ENCODE measurements at regions not wholly inside any gene's neighbourhood (a gene's known extent, or its start where the extent isn't known, plus 50 kb on each side); places are given as distances from the start of the nearest gene placed in this dataset.
"Not testable (repeated sequence)": the region's sequence is repeated elsewhere in the genome, so short reads cannot be mapped to it uniquely, and the experiment has no call there.

DNA sequence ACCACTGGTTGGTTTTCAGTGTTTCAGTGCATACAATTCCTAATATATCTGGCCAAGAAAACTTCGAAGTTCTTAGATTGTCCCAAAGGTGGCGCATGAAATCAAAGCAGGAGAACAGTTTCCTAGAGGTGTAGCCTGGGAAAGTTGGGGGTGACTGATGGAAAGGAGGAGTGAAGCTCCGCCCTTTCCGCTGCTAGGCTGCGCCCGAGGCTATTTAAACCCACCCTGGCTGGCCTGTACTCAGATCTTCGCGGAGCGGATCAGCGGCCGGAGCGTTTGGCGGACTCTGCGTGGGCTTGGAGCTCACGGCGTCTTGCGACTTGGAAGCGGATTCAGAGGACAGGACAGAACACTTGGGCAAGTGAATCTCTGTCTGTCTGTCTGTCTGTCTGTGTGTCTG, 328.7 kb downstream of the CWH43 start:
- TF ChIP-seq, protein P1, sequence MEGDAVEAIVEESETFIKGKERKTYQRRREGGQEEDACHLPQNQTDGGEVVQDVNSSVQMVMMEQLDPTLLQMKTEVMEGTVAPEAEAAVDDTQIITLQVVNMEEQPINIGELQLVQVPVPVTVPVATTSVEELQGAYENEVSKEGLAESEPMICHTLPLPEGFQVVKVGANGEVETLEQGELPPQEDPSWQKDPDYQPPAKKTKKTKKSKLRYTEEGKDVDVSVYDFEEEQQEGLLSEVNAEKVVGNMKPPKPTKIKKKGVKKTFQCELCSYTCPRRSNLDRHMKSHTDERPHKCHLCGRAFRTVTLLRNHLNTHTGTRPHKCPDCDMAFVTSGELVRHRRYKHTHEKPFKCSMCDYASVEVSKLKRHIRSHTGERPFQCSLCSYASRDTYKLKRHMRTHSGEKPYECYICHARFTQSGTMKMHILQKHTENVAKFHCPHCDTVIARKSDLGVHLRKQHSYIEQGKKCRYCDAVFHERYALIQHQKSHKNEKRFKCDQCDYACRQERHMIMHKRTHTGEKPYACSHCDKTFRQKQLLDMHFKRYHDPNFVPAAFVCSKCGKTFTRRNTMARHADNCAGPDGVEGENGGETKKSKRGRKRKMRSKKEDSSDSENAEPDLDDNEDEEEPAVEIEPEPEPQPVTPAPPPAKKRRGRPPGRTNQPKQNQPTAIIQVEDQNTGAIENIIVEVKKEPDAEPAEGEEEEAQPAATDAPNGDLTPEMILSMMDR (conservative IDR thresholded peaks at IDR 0.05): peak; percentile 20
- TF ChIP-seq ZFX (IDR thresholded peaks at IDR 0.05): not testable (repeated sequence)
